ENCODE measurements at regions not wholly inside any gene's neighbourhood (a gene's known extent, or its start where the extent isn't known, plus 50 kb on each side); places are given as distances from the start of the nearest gene placed in this dataset.
A peak's percentile ranks its signal among the peaks of the same experiment; 100 is the strongest.

DNA sequence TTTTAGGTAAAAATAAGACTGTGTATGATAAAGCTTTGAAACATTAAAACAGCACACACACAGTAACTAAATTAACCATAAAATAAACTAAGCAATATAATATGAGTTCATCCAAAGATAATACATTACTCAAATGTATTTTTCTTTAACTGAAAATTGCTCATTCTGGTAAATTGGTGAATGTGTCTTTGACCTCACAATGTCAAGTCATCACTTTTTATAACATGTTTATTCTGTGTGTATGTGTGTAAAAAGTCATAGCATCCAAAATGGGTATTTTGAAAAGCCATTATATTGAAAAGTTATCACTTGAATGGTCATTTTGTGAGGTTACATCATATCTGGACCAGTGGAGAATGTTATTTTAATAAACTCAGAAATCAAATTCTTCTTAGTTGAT lies 724.6 kb downstream of the ADGRL2 start (continued):
- TF ChIP-seq, protein P1, sequence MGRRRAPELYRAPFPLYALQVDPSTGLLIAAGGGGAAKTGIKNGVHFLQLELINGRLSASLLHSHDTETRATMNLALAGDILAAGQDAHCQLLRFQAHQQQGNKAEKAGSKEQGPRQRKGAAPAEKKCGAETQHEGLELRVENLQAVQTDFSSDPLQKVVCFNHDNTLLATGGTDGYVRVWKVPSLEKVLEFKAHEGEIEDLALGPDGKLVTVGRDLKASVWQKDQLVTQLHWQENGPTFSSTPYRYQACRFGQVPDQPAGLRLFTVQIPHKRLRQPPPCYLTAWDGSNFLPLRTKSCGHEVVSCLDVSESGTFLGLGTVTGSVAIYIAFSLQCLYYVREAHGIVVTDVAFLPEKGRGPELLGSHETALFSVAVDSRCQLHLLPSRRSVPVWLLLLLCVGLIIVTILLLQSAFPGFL (CRISPR knock-in tag; IDR thresholded peaks at IDR 0.05; ENCODE audit: borderline replicate concordance) = no peak

DNA sequence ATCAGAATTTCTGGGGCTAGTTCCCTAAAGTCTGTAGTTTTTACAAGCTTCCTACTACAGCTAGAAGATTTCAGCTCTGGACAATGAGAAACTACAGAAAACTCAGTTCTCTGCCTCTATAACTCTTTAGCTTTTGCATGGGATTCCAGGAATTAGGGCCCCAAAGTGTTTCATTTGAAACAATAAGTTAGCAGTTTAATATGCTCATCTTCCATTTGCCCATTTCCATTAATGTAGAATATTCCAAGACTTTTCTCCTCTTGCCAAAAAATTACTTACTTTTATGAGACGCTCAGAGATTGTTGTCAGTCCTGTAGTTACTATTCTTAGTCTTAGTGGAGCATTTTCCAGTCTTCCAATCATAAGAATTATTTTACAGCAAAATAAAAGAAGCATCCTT lies 719.9 kb downstream of the ADGRL2 start:
- Mint-ChIP-seq H3K36me3 (no peaks in the 10 kb centered on the region), H3K27me3 (ENCODE audit: low read depth) (no peaks in the 10 kb centered on the region), H3K27ac (no peak overlapping the region), H3K9me3 (no peaks in the 10 kb centered on the region), H3K4me3 (no peak overlapping the region), H3K4me1 (peaks cover 3% of the 10 kb centered on the region; the same call in 1 of the 2 replicates)
- TF ChIP-seq, protein P2, sequence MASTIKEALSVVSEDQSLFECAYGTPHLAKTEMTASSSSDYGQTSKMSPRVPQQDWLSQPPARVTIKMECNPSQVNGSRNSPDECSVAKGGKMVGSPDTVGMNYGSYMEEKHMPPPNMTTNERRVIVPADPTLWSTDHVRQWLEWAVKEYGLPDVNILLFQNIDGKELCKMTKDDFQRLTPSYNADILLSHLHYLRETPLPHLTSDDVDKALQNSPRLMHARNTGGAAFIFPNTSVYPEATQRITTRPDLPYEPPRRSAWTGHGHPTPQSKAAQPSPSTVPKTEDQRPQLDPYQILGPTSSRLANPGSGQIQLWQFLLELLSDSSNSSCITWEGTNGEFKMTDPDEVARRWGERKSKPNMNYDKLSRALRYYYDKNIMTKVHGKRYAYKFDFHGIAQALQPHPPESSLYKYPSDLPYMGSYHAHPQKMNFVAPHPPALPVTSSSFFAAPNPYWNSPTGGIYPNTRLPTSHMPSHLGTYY (CRISPR knock-in tag; IDR thresholded peaks at IDR 0.05) = no peak
- TF ChIP-seq, protein P3, sequence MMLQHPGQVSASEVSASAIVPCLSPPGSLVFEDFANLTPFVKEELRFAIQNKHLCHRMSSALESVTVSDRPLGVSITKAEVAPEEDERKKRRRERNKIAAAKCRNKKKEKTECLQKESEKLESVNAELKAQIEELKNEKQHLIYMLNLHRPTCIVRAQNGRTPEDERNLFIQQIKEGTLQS (CRISPR knock-in tag; conservative IDR thresholded peaks at IDR 0.05) = no peak
- no peak for TF ChIP-seq JAZF1 (CRISPR knock-in tag; IDR thresholded peaks at IDR 0.05)
- no peak for TF ChIP-seq KAT7 (CRISPR knock-in tag; IDR thresholded peaks at IDR 0.05; ENCODE audit: borderline replicate concordance)
- no peak for TF ChIP-seq FOXK1 (CRISPR knock-in tag; IDR thresholded peaks at IDR 0.05)
- TF ChIP-seq, protein P1 (CRISPR knock-in tag; IDR thresholded peaks at IDR 0.05; ENCODE audit: borderline replicate concordance) = no peak
- TF ChIP-seq OVOL2 (CRISPR knock-in tag; IDR thresholded peaks at IDR 0.05; ENCODE audit: borderline replicate concordance) = no peak
- no peak for ATAC-seq
- CTCF ChIA-PET = no interaction called here
- POLR2A ChIA-PET = no interaction called here
- no peak for DNase-seq (ENCODE audit: low spot score)

DNA sequence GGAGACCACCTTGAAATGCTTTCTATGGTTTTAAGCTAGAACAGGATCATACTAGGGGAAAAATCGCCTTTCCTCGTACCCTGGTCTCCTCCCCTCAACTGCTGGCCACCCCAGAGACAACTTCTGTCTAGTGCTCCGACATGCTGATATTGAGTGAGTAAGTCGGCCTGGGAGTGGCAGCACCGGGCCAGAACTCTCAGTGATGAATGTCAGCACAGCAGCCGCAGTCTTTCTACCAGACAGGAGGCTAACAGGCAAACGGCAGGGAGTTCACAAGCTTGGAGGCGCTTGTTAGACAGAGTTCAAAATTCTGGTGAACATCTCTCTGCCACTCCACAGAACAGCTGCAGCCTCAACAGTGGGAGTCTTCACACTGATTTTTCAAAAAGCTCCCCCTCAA lies 716.9 kb downstream of the ADGRL2 start:
- Mint-ChIP-seq H3K9me3 (no peaks in the 10 kb centered on the region), H3K4me1 (peaks cover 3% of the 10 kb centered on the region; the same call in 1 of the 2 replicates), H3K27ac (no peak overlapping the region), H3K4me3 (no peak overlapping the region), H3K27me3 (ENCODE audit: low read depth) (no peaks in the 10 kb centered on the region), H3K36me3 (no peaks in the 10 kb centered on the region)
- TF ChIP-seq ZNF396 (CRISPR knock-in tag; IDR thresholded peaks at IDR 0.05; ENCODE audit: borderline replicate concordance) = no peak
- TF ChIP-seq, protein P4, sequence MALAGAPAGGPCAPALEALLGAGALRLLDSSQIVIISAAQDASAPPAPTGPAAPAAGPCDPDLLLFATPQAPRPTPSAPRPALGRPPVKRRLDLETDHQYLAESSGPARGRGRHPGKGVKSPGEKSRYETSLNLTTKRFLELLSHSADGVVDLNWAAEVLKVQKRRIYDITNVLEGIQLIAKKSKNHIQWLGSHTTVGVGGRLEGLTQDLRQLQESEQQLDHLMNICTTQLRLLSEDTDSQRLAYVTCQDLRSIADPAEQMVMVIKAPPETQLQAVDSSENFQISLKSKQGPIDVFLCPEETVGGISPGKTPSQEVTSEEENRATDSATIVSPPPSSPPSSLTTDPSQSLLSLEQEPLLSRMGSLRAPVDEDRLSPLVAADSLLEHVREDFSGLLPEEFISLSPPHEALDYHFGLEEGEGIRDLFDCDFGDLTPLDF (CRISPR knock-in tag; IDR thresholded peaks at IDR 0.05) = no peak
- TF ChIP-seq ETV6 (CRISPR knock-in tag; IDR thresholded peaks at IDR 0.05) = no peak
- CTCF ChIA-PET = no interaction called here
- ATAC-seq = peak; percentile 98
- POLR2A ChIA-PET = no interaction called here
- peak; percentile 40 for DNase-seq (ENCODE audit: low spot score)

DNA sequence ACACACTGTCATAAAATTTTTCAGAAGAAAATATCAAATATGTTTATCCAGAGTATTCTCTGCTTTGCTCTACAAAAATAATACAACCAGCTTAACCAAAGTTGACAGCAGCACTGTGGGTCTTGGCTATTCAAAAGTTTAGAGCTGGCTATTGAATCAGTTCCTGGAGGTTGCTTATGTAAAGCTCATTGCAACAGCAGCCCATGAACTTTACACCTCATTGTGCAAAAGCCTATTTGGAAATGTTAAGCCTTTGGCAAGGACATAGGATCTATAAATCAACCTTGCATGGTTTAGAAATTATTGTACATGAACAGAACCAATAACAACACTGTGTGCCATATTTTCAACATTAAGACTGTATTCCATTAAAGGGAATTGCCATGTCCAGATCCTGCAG lies 714.9 kb downstream of the ADGRL2 start:
- no peak overlapping the region for H3K4me3 Mint-ChIP-seq
- H3K4me1 Mint-ChIP-seq = peaks cover 7% of the 10 kb centered on the region; the same call in 1 of the 2 replicates
- H3K27me3 Mint-ChIP-seq (ENCODE audit: low read depth) = no peaks in the 10 kb centered on the region
- TF ChIP-seq GABPB1 (CRISPR knock-in tag; IDR thresholded peaks at IDR 0.05) (peak; percentile 51; the same call in 1 of the 2 replicates), FOXJ3 (CRISPR knock-in tag; IDR thresholded peaks at IDR 0.05; ENCODE audit: borderline replicate concordance) (no peak)
- H3K27ac Mint-ChIP-seq = no peak overlapping the region
- ATAC-seq (no peak), DNase-seq (ENCODE audit: low spot score) (no peak)
- no peaks in the 10 kb centered on the region for H3K36me3 Mint-ChIP-seq
- POLR2A ChIA-PET = interaction anchor here (0.5 kb wide), 1 partner anchor 184 kb away, joined by 3 read pairs; no protein-coding TSS in a partner anchor
- CTCF ChIA-PET = no interaction called here
- no peaks in the 10 kb centered on the region for H3K9me3 Mint-ChIP-seq

DNA sequence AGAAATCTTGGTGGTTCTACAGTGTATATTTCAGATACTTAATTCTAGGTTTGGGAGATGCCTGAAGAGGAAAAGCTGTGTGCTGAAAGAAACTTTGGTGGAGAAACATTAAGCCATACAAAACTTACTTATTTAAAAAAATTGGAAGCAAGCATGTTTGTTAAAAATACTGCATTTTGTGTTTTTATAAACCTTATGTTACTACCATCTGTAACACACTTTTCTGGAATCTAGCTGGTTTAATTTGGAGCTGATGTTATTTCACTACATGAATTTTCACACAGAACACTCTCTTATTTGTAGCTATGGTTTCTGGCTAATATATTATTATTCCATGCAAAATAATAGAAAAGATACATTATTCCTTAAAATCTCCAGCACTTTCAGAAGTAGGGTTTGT lies 710.7 kb downstream of the ADGRL2 start:
- no peak for ATAC-seq
- no peaks in the 10 kb centered on the region for H3K9me3 Mint-ChIP-seq
- CTCF ChIA-PET = no interaction called here

More for the DNA sequence above, 710.7 kb downstream of the ADGRL2 start:
- Mint-ChIP-seq H3K27me3 (ENCODE audit: low read depth) (no peaks in the 10 kb centered on the region), H3K27ac (no peak overlapping the region), H3K4me3 (no peak overlapping the region), H3K36me3 (no peaks in the 10 kb centered on the region), H3K4me1 (peaks cover 4% of the 10 kb centered on the region; the same call in 1 of the 2 replicates)
- POLR2A ChIA-PET = interaction anchor here (0.7 kb wide), 1 partner anchor 402 kb away, joined by 3 read pairs; no protein-coding TSS in a partner anchor
- DNase-seq (ENCODE audit: low spot score) = no peak
- no peak for TF ChIP-seq PRRX2 (CRISPR knock-in tag; IDR thresholded peaks at IDR 0.05)
- TF ChIP-seq ZNF219 (CRISPR knock-in tag; IDR thresholded peaks at IDR 0.05; ENCODE audit: borderline replicate concordance) = no peak
